Gastrocnemius medialis (tissue), 4 donors: ENCODE measurements at regions not wholly inside any gene's neighbourhood (a gene's known extent, or its start where the extent isn't known, plus 50 kb on each side); places are given as distances from the start of the nearest gene placed in this dataset.

Experiments
- ATAC-seq, 2 donors: fragments of 150-250 bp; one replicate each; pipeline ENCODE4 v1.9.1; 2016
- DNase-seq, 2 donors: peaks; one replicate each; pipeline ENCODE4 v3.0.0-alpha.2; 2019
- H3K27ac ChIP-seq, 4 donors: fragments of 200-600 bp; sonication (generic); 1 replicate in 1 of 4; 2 replicates in 3 of 4; pipeline ENCODE4 v1.5.1; 2016 to 2018; ENCODE audit warnings: mild to moderate bottlenecking in 2 of 4, moderate library complexity in 1 of 4
- H3K27me3 ChIP-seq, 3 donors: fragments of 200-600 bp; sonication (generic) in 2 of 3; 1 replicate in 1 of 3; 2 replicates in 2 of 3; pipeline versions ENCODE4 v1.5.1 to v1.6.0; 2016 to 2019; ENCODE audit warnings: mild to moderate bottlenecking in 1 of 3, moderate library complexity in 1 of 3
- H3K36me3 ChIP-seq, 2 donors: fragments of 200-600 bp; sonication (generic) in 1 of 2; one replicate each; pipeline ENCODE4 v1.5.1; 2017 to 2018
- H3K4me1 ChIP-seq, 2 donors: fragments of 200-600 bp; sonication (generic) in 1 of 2; one replicate each; pipeline ENCODE4 v1.5.1; 2016 to 2017; ENCODE audit warnings: mild to moderate bottlenecking in 2 of 2
- H3K4me3 ChIP-seq, 4 donors: fragments of 200-600 bp; sonication (generic) in 3 of 4; 1 replicate in 1 of 4; 2 replicates in 3 of 4; pipeline ENCODE4 v1.5.1; 2016 to 2019; ENCODE audit warnings: mild to moderate bottlenecking in 2 of 4
- H3K9me3 ChIP-seq, 3 donors: fragments of 200-600 bp; sonication (generic) in 2 of 3; 1 replicate in 1 of 3; 2 replicates in 2 of 3; pipeline ENCODE4 v1.5.1; 2016 to 2019
- CTCF ChIP-seq, 5 experiments: fragments of 450-650 bp in 3 of 5; fragments of 200-600 bp in 2 of 5; sonication (generic) in 2 of 5; IDR thresholded peaks in 4 of 5; conservative IDR thresholded peaks in 1 of 5; 1 replicate in 4 of 5; 2 replicates in 1 of 5; pipeline ENCODE4 v1.5.1; 2016 to 2019; ENCODE audit warnings: antibody characterized with exemption in 5 of 5, mild to moderate bottlenecking in 3 of 5, moderate library complexity in 3 of 5
- POLR2A ChIP-seq, 2 donors: fragments of 450-650 bp; IDR thresholded peaks; one replicate each; pipeline ENCODE4 v1.6.1; 2017; ENCODE audit warnings: antibody characterized with exemption in 2 of 2, mild to moderate bottlenecking in 2 of 2, moderate library complexity in 2 of 2
- in situ Hi-C, 4 donors: fragments of 200-750 bp; cut with MboI; loops; one replicate each; pipeline versions ENCODE4 v1.15.0 to v1.8.0; 2017; ENCODE audit warnings: low sequenced_read_pairs in 4 of 4
- intact Hi-C: fragments of 100-400 bp; cut with DNase I; formaldehyde crosslinking; loops from one replicate; pipeline ENCODE4 v1.15.1; 2023; ENCODE audit warnings: low total_unique reads

DNA sequence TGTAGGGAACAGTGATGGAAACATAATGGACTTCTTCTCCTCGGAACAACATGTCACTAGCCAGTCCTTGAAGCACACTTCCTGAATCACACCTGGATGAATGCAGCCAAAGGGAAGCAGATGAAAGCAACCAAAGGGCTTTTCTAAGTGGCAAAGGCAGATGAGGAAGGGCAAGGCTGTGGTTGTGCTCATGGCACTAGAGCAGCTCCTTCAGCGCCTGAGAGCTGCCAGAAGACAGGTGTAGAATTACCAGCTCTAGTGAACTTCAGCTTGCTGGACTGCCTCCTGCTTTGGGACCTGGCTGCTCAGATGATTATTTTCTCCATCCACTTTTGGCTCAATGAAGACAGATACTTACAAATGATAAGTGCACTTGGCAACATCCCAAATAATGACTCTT is 1372.1 kb upstream of the SEL1L start:
- in situ Hi-C loops = no loop called here
- Histone ChIP-seq H3K4me1 (no peaks in the 10 kb centered on the region), H3K27ac (no peak overlapping the region), H3K9me3 (no peaks in the 10 kb centered on the region), H3K36me3 (no peaks in the 10 kb centered on the region), H3K27me3 (no peaks in the 10 kb centered on the region), H3K4me3 (no peak overlapping the region)
- TF ChIP-seq POLR2A (IDR thresholded peaks at IDR 0.05) (no peak), CTCF (IDR thresholded peaks at IDR 0.05 in 4 of 5, conservative IDR thresholded peaks at IDR 0.05 in 1 of 5) (no peak)
- intact Hi-C loops = no loop called here
- DNase-seq (no peak), ATAC-seq (no peak)

DNA sequence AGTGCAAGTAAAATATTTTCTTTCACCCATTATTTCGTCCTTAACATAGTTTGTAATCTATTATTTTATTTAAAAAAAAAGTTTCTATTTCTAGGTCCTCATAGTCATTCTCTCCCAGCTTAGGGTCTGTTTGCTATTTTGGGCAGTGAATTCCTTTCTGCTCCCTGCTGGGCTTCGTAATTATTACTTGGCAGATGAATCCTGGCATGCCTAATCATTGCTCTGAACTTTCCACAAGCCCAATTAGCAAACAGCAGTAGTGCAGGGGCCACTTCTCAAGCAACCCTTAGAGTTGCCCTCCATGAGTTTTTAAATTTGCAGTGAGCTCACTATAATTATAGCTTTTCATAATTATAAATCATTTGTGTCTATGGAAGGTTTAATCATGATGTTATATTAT is 1378.3 kb upstream of the SEL1L start:
- no peak for TF ChIP-seq POLR2A (IDR thresholded peaks at IDR 0.05)
- no peak for TF ChIP-seq CTCF (IDR thresholded peaks at IDR 0.05 in 4 of 5, conservative IDR thresholded peaks at IDR 0.05 in 1 of 5)
- ATAC-seq = no peak
- in situ Hi-C loops = no loop called here

GRCh38 chr14:82913396-82913795 is 1379.7 kb upstream of the SEL1L start:
- Histone ChIP-seq H3K4me3 (no peak overlapping the region), H3K9me3 (no peaks in the 10 kb centered on the region), H3K4me1 (no peaks in the 10 kb centered on the region), H3K36me3 (no peaks in the 10 kb centered on the region), H3K27me3 (no peaks in the 10 kb centered on the region), H3K27ac (no peak overlapping the region)
- in situ Hi-C loops (no loop called here), intact Hi-C loops (no loop called here)
- ATAC-seq (no peak), DNase-seq (no peak)
- no peak for TF ChIP-seq CTCF (IDR thresholded peaks at IDR 0.05 in 4 of 5, conservative IDR thresholded peaks at IDR 0.05 in 1 of 5)

More for the DNA sequence above, 1378.3 kb upstream of the SEL1L start:
- no peaks in the 10 kb centered on the region for H3K4me1 ChIP-seq
- no peaks in the 10 kb centered on the region for H3K27me3 ChIP-seq
- DNase-seq = no peak
- no peaks in the 10 kb centered on the region for H3K36me3 ChIP-seq
- H3K4me3 ChIP-seq = no peak overlapping the region
- intact Hi-C loops = no loop called here
- H3K9me3 ChIP-seq = no peaks in the 10 kb centered on the region
- H3K27ac ChIP-seq = no peak overlapping the region

DNA sequence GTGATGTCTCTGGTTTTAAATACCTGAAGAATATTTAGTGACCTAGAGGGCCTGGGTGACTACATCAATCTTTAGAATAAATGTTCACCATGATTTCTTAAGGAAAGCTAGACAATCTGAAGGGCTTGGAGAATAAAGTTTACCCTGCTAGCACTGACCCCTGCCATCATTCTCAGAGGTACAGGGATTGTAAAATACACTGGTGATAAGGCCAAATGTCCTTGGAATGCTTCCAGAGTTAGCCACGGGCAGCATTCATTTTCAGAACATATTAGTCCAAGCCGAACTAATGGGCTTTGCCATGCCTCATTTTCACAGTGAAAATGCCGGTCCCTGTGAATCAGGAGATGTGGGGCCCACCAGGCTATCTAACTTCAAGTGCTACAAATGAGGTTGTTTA is 1381.7 kb upstream of the SEL1L start:
- Histone ChIP-seq H3K27ac (no peak overlapping the region), H3K4me3 (no peak overlapping the region), H3K9me3 (no peaks in the 10 kb centered on the region), H3K36me3 (no peaks in the 10 kb centered on the region), H3K4me1 (no peaks in the 10 kb centered on the region), H3K27me3 (no peaks in the 10 kb centered on the region)
- no peak for DNase-seq
- ATAC-seq = no peak
- TF ChIP-seq POLR2A (IDR thresholded peaks at IDR 0.05) (no peak), CTCF (IDR thresholded peaks at IDR 0.05 in 4 of 5, conservative IDR thresholded peaks at IDR 0.05 in 1 of 5) (no peak)
- intact Hi-C loops (no loop called here), in situ Hi-C loops (no loop called here)

- Histone ChIP-seq H3K4me3 (no peak overlapping the region), H3K9me3 (no peaks in the 10 kb centered on the region), H3K27me3 (no peaks in the 10 kb centered on the region), H3K4me1 (no peaks in the 10 kb centered on the region), H3K36me3 (no peaks in the 10 kb centered on the region), H3K27ac (no peak overlapping the region)
- no peak for DNase-seq
- TF ChIP-seq POLR2A (IDR thresholded peaks at IDR 0.05) = no peak
- TF ChIP-seq CTCF (IDR thresholded peaks at IDR 0.05 in 4 of 5, conservative IDR thresholded peaks at IDR 0.05 in 1 of 5) = no peak
- intact Hi-C loops = no loop called here
- ATAC-seq = no peak
- in situ Hi-C loops = no loop called here
These were observed 1402.0 kb upstream of the SEL1L start for GRCh38 chr14:82935691-82936090.
